CD4-positive, alpha-beta memory T cell (primary cell): ENCODE measurements at regions not wholly inside any gene's neighbourhood (a gene's known extent, or its start where the extent isn't known, plus 50 kb on each side); places are given as distances from the start of the nearest gene placed in this dataset.

Source experiments
- CTCF ChIA-PET: fragments of 350-600 bp; sonication (Branson Sonifier 250); formaldehyde crosslinking; loops from one replicate; lab custom pipeline; 2021; ENCODE audit warnings: inconsistent platforms; ENCODE audit not compliant: partially characterized antibody; lab: Charles Lee
- POLR2A ChIA-PET: fragments of 350-600 bp; sonication (Branson Sonifier 250); formaldehyde crosslinking; loops from one replicate; lab custom pipeline; 2021; ENCODE audit not compliant: partially characterized antibody; lab: Charles Lee
- DNase-seq, 5 donors: peaks; one replicate each; pipeline versions ENCODE4 v3.0.0 to v3.0.0-alpha.2; 2020 to 2022; ENCODE audit warnings: mixed read lengths in 1 of 5
- H3K27ac ChIP-seq: one replicate; pipeline ENCODE4 v1.7.0; 2013; ENCODE audit warnings: low read depth, low read length
- H3K27me3 ChIP-seq: 2 replicates; pipeline ENCODE4 v1.7.0; 2013; ENCODE audit warnings: mild to moderate bottlenecking, low read length, moderate library complexity; ENCODE audit not compliant: insufficient read depth
- H3K36me3 ChIP-seq: 2 replicates; pipeline ENCODE4 v1.7.0; 2013; ENCODE audit warnings: mild to moderate bottlenecking, low read length, moderate library complexity; ENCODE audit not compliant: insufficient read depth
- H3K4me1 ChIP-seq: 2 replicates; pipeline ENCODE4 v1.7.0; 2013; ENCODE audit warnings: mild to moderate bottlenecking, low read length, moderate library complexity; ENCODE audit not compliant: insufficient read depth
- H3K4me3 ChIP-seq, 2 donors: one replicate each; pipeline ENCODE4 v1.7.0; 2013; ENCODE audit warnings: low read length in 2 of 2, mild to moderate bottlenecking in 1 of 2
- H3K9me3 ChIP-seq, 2 donors: one replicate each; pipeline ENCODE4 v1.7.0; 2013; ENCODE audit warnings: low read length in 2 of 2, control low read depth in 1 of 2; ENCODE audit not compliant: control insufficient read depth in 1 of 2
- H3K27ac Mint-ChIP-seq, 7 donors: one replicate each; pipeline ENCODE4 v1.8.0; 2020 to 2021; ENCODE audit warnings: mixed read lengths in 7 of 7, mild to moderate bottlenecking in 6 of 7, inconsistent platforms in 3 of 7, moderate library complexity in 3 of 7
- H3K27me3 Mint-ChIP-seq, 2 donors: one replicate each; pipeline ENCODE4 v1.8.0; 2020 to 2021; ENCODE audit warnings: mixed read lengths in 2 of 2
- H3K36me3 Mint-ChIP-seq, 2 donors: one replicate each; pipeline ENCODE4 v1.8.0; 2020 to 2021; ENCODE audit warnings: mixed read lengths in 2 of 2, inconsistent platforms in 1 of 2, mild to moderate bottlenecking in 1 of 2
- H3K4me1 Mint-ChIP-seq, 4 donors: one replicate each; pipeline ENCODE4 v1.8.0; 2020 to 2021; ENCODE audit warnings: mixed read lengths in 4 of 4, mild to moderate bottlenecking in 1 of 4
- H3K4me3 Mint-ChIP-seq, 8 donors: one replicate each; pipeline ENCODE4 v1.8.0; 2020 to 2021; ENCODE audit warnings: mixed read lengths in 8 of 8, mild to moderate bottlenecking in 7 of 8, moderate library complexity in 6 of 8, inconsistent platforms in 3 of 8
- H3K9me3 Mint-ChIP-seq, 8 donors: one replicate each; pipeline ENCODE4 v1.8.0; 2020 to 2021; ENCODE audit warnings: mixed read lengths in 8 of 8, mild to moderate bottlenecking in 5 of 8, inconsistent platforms in 3 of 8, moderate library complexity in 1 of 8
- intact Hi-C: fragments of 100-400 bp; cut with micrococcal nuclease; formaldehyde crosslinking; loops from one replicate; pipeline ENCODE4 v1.15.1; 2023

GRCh38 chr6:141726248-141726647 is 406.5 kb upstream of the GJE1 start:
- H3K4me1 Mint-ChIP-seq = peaks cover 0 to 8% (median under 1%) of the 10 kb centered on the region in 4 donors
- H3K4me1 ChIP-seq = no peaks in the 10 kb centered on the region
- H3K9me3 Mint-ChIP-seq = peaks cover 0 to 2% (median 0%) of the 10 kb centered on the region in 8 donors
- no peaks in the 10 kb centered on the region for H3K27me3 ChIP-seq
- no peak overlapping the region for H3K4me3 ChIP-seq
- POLR2A ChIA-PET = no interaction called here
- H3K36me3 ChIP-seq = no peaks in the 10 kb centered on the region
- H3K9me3 ChIP-seq = no peaks in the 10 kb centered on the region
- no peaks in the 10 kb centered on the region for H3K36me3 Mint-ChIP-seq
- DNase-seq = no peak
- no peak overlapping the region for H3K4me3 Mint-ChIP-seq
- H3K27me3 Mint-ChIP-seq = no peaks in the 10 kb centered on the region
- no peak overlapping the region for H3K27ac Mint-ChIP-seq
- CTCF ChIA-PET = no interaction called here
- intact Hi-C loops = no loop called here
- H3K27ac ChIP-seq = no peak overlapping the region

GRCh38 chr6:141724731-141725130 is 408.0 kb upstream of the GJE1 start:
- H3K4me1 Mint-ChIP-seq = peaks cover 0 to 8% (median under 1%) of the 10 kb centered on the region in 4 donors
- Histone ChIP-seq H3K9me3 (no peaks in the 10 kb centered on the region), H3K4me3 (no peak overlapping the region), H3K4me1 (no peaks in the 10 kb centered on the region), H3K36me3 (no peaks in the 10 kb centered on the region), H3K27ac (no peak overlapping the region), H3K27me3 (no peaks in the 10 kb centered on the region)
- H3K27ac Mint-ChIP-seq = no peak overlapping the region
- H3K9me3 Mint-ChIP-seq = peaks cover 0 to 1% (median 0%) of the 10 kb centered on the region in 8 donors
- no peak overlapping the region for H3K4me3 Mint-ChIP-seq
- H3K36me3 Mint-ChIP-seq = no peaks in the 10 kb centered on the region
- no peak for DNase-seq
- no peaks in the 10 kb centered on the region for H3K27me3 Mint-ChIP-seq
- ChIA-PET CTCF (no interaction called here), POLR2A (no interaction called here)
- intact Hi-C loops = no loop called here

- H3K27ac Mint-ChIP-seq = no peak overlapping the region
- no peaks in the 10 kb centered on the region for H3K27me3 ChIP-seq
- H3K9me3 ChIP-seq = no peaks in the 10 kb centered on the region
- POLR2A ChIA-PET = no interaction called here
- intact Hi-C loops = no loop called here
- peaks cover 0 to 3% (median 0%) of the 10 kb centered on the region in 8 donors for H3K9me3 Mint-ChIP-seq
- no peak overlapping the region for H3K4me3 ChIP-seq
- no peaks in the 10 kb centered on the region for H3K27me3 Mint-ChIP-seq
- DNase-seq = no peak
- H3K4me1 ChIP-seq = no peaks in the 10 kb centered on the region
- no peak overlapping the region for H3K4me3 Mint-ChIP-seq
- no peaks in the 10 kb centered on the region for H3K36me3 Mint-ChIP-seq
- no peaks in the 10 kb centered on the region for H3K4me1 Mint-ChIP-seq
- H3K36me3 ChIP-seq = no peaks in the 10 kb centered on the region
- H3K27ac ChIP-seq = no peak overlapping the region
- CTCF ChIA-PET = no interaction called here
These were observed 413.2 kb upstream of the GJE1 start for GRCh38 chr6:141719476-141719875.

GRCh38 chr6:141705431-141705830 is 427.3 kb upstream of the GJE1 start:
- DNase-seq = no peak
- ChIA-PET POLR2A (no interaction called here), CTCF (no interaction called here)
- H3K27ac Mint-ChIP-seq = no peak overlapping the region
- intact Hi-C loops = no loop called here
- H3K36me3 Mint-ChIP-seq = no peaks in the 10 kb centered on the region
- H3K4me1 ChIP-seq = no peaks in the 10 kb centered on the region
- H3K36me3 ChIP-seq = no peaks in the 10 kb centered on the region
- no peaks in the 10 kb centered on the region for H3K27me3 Mint-ChIP-seq
- H3K27me3 ChIP-seq = no peaks in the 10 kb centered on the region
- no peaks in the 10 kb centered on the region for H3K9me3 ChIP-seq
- no peak overlapping the region for H3K27ac ChIP-seq
- H3K4me3 Mint-ChIP-seq = no peak overlapping the region
- peaks cover 0 to 2% (median 0%) of the 10 kb centered on the region in 8 donors for H3K9me3 Mint-ChIP-seq
- peaks cover 0 to 2% (median 0%) of the 10 kb centered on the region in 4 donors for H3K4me1 Mint-ChIP-seq
- no peak overlapping the region for H3K4me3 ChIP-seq

GRCh38 chr6:141704151-141704550 is 428.6 kb upstream of the GJE1 start:
- H3K9me3 Mint-ChIP-seq = peaks cover 0 to 2% (median 0%) of the 10 kb centered on the region in 8 donors
- H3K4me3 Mint-ChIP-seq = no peak overlapping the region
- Histone ChIP-seq H3K4me1 (no peaks in the 10 kb centered on the region), H3K27me3 (no peaks in the 10 kb centered on the region), H3K27ac (no peak overlapping the region), H3K36me3 (no peaks in the 10 kb centered on the region), H3K4me3 (no peak overlapping the region), H3K9me3 (no peaks in the 10 kb centered on the region)
- intact Hi-C loops = no loop called here
- H3K36me3 Mint-ChIP-seq = no peaks in the 10 kb centered on the region
- H3K4me1 Mint-ChIP-seq = peaks cover 0 to 2% (median 0%) of the 10 kb centered on the region in 4 donors
- ChIA-PET CTCF (no interaction called here), POLR2A (interaction anchor here (0.5 kb wide), 1 partner anchor 504 kb away, joined by 3 read pairs; no protein-coding TSS in a partner anchor)
- no peak overlapping the region for H3K27ac Mint-ChIP-seq
- no peak for DNase-seq
- no peaks in the 10 kb centered on the region for H3K27me3 Mint-ChIP-seq

- no peak overlapping the region for H3K27ac ChIP-seq
- CTCF ChIA-PET = no interaction called here
- no peaks in the 10 kb centered on the region for H3K4me1 ChIP-seq
- no peak for DNase-seq
- POLR2A ChIA-PET = no interaction called here
- H3K4me3 ChIP-seq = no peak overlapping the region
- Mint-ChIP-seq H3K4me1 (peaks cover 0 to 2% (median 0%) of the 10 kb centered on the region in 4 donors), H3K36me3 (no peaks in the 10 kb centered on the region), H3K27me3 (no peaks in the 10 kb centered on the region), H3K27ac (no peak overlapping the region), H3K9me3 (peaks cover 0 to 4% (median 0%) of the 10 kb centered on the region in 8 donors), H3K4me3 (no peak overlapping the region)
- H3K9me3 ChIP-seq = no peaks in the 10 kb centered on the region
- no peaks in the 10 kb centered on the region for H3K27me3 ChIP-seq
- intact Hi-C loops = no loop called here
- H3K36me3 ChIP-seq = no peaks in the 10 kb centered on the region
These were observed 431.0 kb upstream of the GJE1 start for GRCh38 chr6:141701732-141702131.

- ChIA-PET POLR2A (no interaction called here), CTCF (no interaction called here)
- Mint-ChIP-seq H3K4me3 (no peak overlapping the region), H3K9me3 (peaks cover 0 to 2% (median 0%) of the 10 kb centered on the region in 8 donors), H3K27me3 (no peaks in the 10 kb centered on the region), H3K27ac (no peak overlapping the region), H3K36me3 (no peaks in the 10 kb centered on the region), H3K4me1 (no peaks in the 10 kb centered on the region)
- H3K27me3 ChIP-seq = no peaks in the 10 kb centered on the region
- no peak overlapping the region for H3K4me3 ChIP-seq
- H3K4me1 ChIP-seq = no peaks in the 10 kb centered on the region
- intact Hi-C loops = no loop called here
- DNase-seq = no peak
- no peak overlapping the region for H3K27ac ChIP-seq
- no peaks in the 10 kb centered on the region for H3K9me3 ChIP-seq
- H3K36me3 ChIP-seq = no peaks in the 10 kb centered on the region
These were observed 431.9 kb upstream of the GJE1 start for GRCh38 chr6:141700819-141701218.

GRCh38 chr6:141688916-141689315 is 443.8 kb upstream of the GJE1 start:
- Histone ChIP-seq H3K4me3 (no peak overlapping the region), H3K4me1 (no peaks in the 10 kb centered on the region), H3K36me3 (no peaks in the 10 kb centered on the region), H3K9me3 (no peaks in the 10 kb centered on the region), H3K27ac (no peak overlapping the region), H3K27me3 (no peaks in the 10 kb centered on the region)
- DNase-seq = no peak
- Mint-ChIP-seq H3K27ac (no peak overlapping the region), H3K9me3 (peaks cover 0 to 4% (median 0%) of the 10 kb centered on the region in 8 donors), H3K4me1 (no peaks in the 10 kb centered on the region), H3K4me3 (no peak overlapping the region), H3K36me3 (no peaks in the 10 kb centered on the region), H3K27me3 (no peaks in the 10 kb centered on the region)
- ChIA-PET POLR2A (no interaction called here), CTCF (no interaction called here)
- intact Hi-C loops = no loop called here
